NOMO-1 treated with dmso at 0.1 percent for 144 hours (cell line): ENCODE measurements at regions not wholly inside any gene's neighbourhood (a gene's known extent, or its start where the extent isn't known, plus 50 kb on each side); places are given as distances from the start of the nearest gene placed in this dataset.

Experiments used
- DNase-seq: peaks from one replicate; lab custom pipeline; 2025; ENCODE audit not compliant: unreplicated experiment; lab: John Stamatoyannopoulos, UW

DNA sequence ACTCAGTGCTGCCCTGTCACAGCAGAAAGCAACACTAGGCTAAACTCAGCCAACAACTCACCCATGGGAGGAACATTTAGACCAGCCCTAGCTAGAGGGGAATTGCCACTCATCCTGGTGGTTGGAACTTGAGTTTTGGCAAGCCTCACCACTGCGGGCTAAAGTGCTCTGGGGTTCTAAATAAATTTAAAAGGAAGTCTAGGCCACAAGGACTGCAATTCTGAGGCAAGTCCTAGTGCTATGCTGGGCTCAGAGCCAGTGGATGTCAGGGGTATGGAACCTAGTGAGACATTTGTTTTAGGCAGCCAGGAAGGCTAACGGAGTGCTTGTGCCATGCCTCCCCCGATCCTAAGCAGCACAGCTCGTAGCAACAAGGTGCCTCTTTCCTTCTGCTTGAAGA, 78.0 kb downstream of the RGS13 start:
- no peak for DNase-seq

DNA sequence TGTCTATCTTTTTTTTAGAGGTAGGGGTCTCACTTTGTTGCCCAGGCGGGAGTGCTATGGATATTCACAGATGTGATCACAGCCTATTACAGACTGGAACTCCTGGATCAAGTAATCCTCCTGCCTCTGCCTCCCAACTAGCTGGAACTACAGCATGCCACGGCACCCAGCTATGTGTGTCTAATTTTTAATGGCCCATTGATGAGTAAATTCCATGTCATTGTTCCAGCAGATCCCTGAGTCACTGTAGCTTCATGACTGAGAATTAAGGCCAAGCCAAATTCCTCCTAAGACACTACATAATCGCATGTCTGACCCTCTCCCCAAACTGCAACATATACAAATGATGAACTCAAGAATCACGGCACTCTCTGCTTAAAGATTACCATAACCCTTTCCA, 84.2 kb upstream of the RGS2 start:
- no peak for DNase-seq

DNA sequence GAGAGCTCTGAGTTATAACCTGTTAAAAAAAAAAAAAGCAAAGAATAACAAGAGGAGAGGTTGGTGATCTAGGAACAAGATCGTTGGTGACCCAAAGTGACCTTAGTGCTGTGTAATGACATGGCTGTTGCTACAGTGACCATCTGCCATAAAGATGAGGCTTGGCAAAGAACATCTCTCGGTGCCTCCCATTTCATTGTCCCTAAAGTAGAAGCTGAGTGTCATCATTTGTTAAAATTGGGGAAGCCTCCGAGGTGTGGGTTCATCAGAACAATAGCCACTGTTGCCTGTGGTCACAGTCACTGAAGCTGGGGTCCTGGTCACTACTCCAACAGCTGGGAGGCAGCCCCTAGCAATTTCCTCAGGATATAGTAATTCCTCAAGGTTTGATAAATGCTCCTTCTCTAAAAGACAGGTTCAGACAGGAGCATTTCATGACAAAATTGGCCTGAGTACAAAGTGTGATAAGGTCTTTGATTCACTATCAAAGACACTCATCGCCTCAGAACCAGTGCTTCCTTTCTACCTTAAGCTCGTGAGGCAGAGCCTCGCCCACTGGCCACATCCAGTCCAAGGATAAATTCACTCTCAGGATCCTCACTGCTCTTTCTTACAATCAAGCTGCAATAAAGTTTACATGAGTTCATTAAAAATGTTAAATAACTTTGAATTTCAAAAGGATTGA, 81.9 kb upstream of the RGS2 start:
- peak; percentile 43 for DNase-seq

DNA sequence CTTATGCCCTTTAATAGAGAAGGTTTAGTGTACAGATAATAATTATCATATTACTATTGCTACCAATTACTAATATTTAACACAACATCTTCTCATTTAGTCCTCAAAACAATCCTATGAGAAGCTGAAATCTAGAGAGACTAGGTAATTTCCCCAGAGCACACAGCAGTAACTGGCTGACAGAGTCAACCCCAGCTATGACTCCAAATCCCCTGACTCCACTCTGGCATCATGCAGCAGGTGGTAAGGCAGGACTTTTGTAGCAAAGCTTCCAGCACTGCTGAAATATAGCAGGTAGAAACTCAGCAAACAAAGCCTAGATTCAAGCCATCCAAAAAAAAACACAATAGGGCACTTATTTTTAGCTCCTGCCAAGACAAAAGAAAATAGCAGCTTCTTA, 79.3 kb upstream of the RGS2 start:
- no peak for DNase-seq

DNA sequence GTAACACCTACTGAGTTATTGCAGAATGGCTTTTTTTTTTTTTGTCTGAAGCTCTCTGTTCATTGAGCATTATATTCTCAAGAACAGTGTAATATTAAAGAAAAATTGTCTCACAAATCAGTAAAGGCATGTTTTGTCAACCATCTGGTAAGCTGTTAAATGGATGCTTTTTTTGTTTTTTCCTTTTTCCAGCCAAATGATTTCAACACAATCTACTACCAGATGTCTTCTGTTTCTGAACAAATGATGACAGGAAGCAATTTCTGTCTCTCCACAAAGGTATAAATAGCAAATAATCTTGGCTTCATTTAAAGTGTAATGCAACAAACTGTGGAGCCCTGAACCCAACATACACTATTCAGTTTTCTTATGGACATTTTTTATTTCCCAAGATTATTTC, 78.6 kb upstream of the RGS2 start:
- no peak for DNase-seq

DNA sequence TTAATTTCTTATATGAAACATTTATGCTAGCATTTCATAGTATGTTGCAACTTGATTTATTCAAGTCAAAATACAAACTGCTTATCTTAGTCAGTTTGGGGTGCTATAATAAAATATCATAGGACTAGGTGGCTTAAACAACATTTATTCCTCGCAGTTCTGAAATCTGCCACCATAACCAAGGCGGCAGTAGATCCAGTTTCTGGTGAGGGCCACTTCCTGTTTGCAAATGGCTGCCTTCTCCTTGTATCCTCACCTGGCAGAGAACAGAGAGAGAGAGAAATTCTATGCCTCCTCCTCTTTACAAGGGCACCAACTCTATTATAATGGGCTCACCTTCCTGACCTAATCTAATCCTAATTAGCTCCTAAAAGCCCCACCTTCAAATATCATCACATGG, 76.1 kb upstream of the RGS2 start:
- no peak for DNase-seq

DNA sequence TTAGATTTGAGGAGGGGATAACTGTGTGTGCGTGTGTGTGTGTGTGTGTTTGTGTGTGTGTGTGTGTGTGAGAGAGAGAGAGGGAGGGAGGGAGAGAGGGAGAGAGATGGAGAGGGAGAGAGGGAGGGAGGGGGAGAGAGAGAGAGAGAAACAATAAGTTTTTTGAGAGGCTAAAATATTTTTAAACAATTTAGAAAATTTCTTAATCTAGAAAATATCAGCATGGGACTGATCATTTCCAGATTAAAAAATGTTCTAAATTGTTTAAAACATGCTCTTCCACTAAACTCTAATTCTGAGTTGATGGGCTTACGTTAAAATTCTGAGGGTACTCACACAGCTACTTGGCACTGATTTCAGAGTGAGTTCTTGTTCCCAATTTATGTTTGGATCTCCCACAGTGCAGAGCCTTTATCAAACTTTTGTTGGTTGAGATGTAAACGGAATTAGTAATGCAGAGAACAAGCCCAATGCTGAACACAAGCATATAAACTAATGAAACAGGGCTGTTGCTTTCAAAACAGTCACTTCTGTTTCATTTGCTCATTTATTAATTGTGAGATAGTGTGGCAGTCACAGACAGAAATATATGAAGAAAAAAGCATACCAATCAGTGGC, 73.4 kb upstream of the RGS2 start:
- DNase-seq, result no peak

DNA sequence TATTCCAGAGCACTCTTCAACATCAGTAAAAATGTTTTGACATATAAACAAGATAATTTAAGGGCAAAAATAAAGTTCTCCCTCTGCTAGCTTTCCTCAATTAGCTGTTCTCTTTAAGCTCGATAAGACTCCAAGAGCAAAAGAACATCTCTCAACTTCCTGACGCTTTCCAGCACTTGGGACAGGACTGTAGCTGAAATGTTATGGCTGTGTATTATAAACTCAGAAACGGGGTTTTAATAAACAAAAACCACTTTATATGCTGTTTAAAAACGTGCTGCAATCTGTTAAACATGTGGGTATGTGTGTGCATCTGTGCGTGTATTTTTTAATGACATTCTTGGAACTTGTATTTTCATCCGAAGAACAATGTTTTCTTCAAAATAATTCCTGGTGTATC, 71.5 kb upstream of the RGS2 start:
- DNase-seq, result no peak

DNA sequence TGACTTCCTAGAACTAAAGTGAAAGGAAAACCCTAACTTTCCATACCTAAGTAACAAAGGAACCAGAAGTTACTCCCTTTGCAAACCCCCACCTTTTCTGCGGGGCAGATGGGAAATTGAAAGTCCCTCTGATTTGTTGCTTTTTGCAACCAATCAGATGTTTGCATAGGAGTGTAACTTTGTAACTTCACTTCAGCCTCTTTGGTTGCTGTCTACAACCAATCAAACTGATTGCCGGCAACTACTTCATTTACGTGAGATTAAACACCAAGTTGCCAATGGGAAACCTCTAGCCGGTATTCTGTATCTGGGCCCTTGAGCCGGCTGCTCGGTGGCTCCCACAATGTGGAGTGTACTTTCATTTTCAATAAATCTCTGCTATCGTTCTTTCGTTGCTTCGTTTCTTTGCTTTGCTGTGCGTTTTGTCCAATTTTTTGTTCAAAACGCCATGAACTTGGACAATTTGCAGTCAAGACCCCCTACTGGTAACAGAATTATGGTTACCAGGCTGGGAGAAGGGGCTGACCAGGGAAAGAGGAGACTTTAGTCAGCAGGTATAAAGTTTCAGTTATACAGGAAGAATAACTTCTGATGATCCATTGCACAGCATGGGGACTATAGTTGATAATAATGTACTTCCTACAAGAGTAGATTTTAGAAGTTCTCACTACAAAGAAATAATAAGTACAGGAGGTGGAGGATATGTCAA, 69.2 kb upstream of the RGS2 start:
- DNase-seq, result no peak

DNA sequence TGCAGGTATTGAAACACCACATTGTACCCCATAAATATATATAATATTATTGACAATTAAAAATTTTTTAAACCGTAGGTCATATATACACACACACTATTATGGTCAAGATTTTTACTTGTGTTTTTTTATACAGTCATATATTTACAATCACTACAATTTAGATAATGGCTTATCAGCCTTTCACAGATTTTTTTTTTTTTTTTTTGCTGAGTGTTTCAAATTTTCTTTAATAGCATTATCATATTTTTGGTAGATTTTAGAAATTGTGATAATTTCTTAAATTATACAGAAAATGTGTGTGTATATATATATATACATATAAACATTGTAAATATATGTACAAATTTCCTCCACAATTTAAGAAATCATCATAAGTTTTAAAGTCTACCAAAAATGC, 68.6 kb upstream of the RGS2 start:
- DNase-seq, result no peak

DNA sequence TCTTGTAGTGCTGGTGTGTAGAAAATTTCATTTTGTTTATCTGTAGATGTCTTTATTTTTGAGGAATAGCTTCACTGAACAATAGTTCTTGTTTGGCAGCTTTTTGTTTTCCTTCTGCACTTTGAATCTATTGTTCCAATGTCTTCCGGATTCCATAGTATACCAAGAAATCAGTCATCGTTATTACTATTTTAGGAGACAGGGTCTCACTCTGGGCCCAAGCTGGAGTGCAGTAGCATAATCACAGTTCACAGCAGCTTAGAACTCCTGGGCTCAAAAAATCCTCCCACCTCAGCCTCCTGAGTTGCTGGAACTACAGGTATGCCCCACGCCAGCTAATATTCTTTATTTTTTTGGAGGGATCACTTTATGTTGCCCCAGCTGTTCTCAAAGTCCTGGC, 67.7 kb upstream of the RGS2 start:
- no peak for DNase-seq

DNA sequence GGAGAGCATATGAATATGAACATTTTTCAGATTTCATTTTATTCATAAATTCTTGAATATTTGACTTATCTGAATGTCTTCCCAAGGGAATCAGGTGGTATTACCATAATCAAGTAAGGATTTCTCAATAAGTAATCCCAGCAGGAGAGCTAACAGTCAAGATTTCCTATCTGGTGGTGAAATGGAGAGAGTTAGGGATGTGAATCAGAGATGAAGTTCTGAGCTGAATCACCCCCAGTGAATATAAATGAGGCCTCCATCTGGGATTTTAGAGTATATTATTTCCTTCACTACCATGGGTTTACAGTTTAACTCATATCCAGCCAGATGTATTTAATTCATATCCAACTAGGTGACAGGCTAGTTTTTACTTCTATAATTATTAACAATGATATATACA, 61.5 kb upstream of the RGS2 start:
- no peak for DNase-seq

DNA sequence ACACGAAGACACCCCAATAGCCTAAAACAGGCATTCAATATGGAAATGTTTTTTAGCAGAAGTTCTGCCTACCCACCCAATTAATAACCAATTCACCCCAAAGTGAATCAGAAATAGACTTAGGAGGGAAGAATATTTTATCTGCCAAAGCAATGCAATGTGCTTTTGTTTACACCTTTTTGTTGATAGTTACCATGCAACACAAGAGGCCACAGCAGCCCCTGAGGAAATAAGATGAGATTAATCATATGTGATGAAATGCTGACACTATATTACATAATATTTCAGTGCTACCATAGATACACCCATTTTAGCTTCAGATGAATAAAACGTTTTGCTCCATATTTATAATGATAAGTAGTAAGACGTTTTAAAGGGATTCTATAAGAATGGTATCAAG, 60.9 kb upstream of the RGS2 start:
- no peak for DNase-seq

DNA sequence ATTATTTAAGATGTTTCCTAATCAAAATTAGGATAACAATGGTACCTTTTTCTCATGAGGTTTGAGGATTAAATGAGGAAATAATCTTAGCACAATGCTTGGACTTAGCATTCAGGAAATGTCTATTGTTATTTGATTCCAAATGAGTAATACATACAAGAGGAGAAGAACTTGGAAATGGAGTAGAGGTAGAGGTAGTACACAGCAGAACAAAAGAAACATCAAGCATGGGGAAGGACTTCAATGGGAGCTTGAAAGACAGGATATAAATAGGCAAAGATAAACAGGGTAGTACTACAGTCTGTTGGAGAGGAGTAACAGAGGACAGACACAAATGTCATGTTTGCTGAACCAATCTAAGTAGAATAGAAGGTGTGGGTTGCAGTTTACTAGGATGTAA, 59.5 kb upstream of the RGS2 start:
- DNase-seq, result no peak

DNA sequence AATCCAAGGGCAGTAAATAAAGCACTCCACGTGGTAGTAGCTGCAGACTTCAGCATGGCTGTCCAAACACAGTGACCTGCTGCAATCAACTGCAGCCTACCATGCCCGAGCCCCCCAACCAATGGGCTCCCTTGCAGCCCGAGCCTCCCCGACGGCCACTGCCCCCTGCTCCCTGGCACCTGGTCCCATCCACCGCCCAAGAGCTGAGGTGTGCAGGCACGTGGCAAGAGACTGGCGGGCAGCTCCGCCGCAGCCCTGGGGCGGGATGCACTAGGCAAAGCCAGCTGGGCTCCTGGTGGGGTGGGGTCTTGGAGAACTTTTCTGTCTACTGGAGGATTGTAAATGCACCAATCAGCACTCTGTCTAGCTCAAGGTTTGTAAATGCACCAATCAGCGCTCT, 57.6 kb upstream of the RGS2 start:
- DNase-seq, result no peak

DNA sequence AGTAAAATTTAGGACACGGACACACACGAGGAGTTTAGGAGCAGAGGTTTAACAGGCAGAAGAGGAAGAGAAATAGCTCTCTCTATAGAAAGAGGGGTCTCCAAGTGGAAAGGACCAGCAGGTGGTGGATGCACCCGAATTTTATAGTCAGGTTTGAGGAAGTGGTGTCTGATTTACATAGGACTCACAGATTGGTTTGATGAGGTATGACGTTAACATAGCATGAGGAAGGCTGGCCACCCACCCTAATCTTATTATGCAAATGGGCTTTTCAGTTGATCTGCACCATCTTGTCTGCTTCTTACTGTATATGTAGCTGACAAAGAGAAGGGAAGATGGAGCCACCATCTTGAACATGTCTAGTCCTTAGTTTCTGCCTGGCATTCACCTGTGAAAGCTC, 52.5 kb upstream of the RGS2 start:
- DNase-seq, result no peak

DNA sequence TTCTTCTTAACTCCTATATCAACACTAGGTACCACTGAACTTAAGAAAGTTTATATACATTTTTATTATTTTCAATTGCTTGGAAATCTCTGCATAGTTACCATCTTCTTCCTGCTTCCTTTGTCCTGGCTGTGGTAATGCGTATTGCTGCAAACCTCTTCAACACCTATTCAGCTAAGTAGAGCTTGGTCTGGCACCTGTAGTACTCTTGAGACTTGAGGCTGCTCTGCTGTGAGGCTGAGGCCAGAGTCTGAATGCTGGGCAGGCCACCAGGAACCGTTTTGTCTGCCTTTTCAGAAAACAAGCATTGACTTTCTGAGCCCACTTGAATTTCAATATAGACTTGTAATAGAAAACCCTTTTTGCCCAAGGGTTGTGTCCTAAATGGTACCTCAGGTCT, 52.0 kb upstream of the RGS2 start:
- DNase-seq, result no peak

DNA sequence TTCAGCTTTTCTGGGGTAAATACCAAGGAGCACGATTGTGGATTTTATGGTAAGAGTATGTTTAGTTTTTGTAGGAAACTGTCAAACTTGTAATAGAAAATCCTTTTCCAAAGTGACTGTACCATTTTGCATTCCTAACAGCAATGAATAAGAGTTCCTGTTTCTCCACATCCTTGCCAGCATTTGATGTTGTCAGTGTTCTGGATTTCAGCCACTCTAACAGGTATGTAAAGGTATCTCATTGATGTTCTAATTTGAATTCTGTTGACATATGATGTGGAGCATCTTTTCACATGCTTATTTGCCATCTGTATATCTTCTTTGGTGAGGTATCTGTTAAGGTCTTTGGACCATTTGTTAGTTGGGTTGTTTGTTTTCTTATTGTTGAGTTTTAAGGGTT, 50.3 kb upstream of the RGS2 start:
- no peak for DNase-seq
